Gastrocnemius medialis (tissue), 4 donors: ENCODE measurements at regions not wholly inside any gene's neighbourhood (a gene's known extent, or its start where the extent isn't known, plus 50 kb on each side); places are given as distances from the start of the nearest gene placed in this dataset.

Experiments used
- ATAC-seq, 2 donors: fragments of 150-250 bp; one replicate each; pipeline ENCODE4 v1.9.1; 2016
- DNase-seq, 2 donors: peaks; one replicate each; pipeline ENCODE4 v3.0.0-alpha.2; 2019
- H3K27ac ChIP-seq, 4 donors: fragments of 200-600 bp; sonication (generic); 1 replicate in 1 of 4; 2 replicates in 3 of 4; pipeline ENCODE4 v1.5.1; 2016 to 2018; ENCODE audit warnings: mild to moderate bottlenecking in 2 of 4, moderate library complexity in 1 of 4
- H3K27me3 ChIP-seq, 3 donors: fragments of 200-600 bp; sonication (generic) in 2 of 3; 1 replicate in 1 of 3; 2 replicates in 2 of 3; pipeline versions ENCODE4 v1.5.1 to v1.6.0; 2016 to 2019; ENCODE audit warnings: mild to moderate bottlenecking in 1 of 3, moderate library complexity in 1 of 3
- H3K36me3 ChIP-seq, 2 donors: fragments of 200-600 bp; sonication (generic) in 1 of 2; one replicate each; pipeline ENCODE4 v1.5.1; 2017 to 2018
- H3K4me1 ChIP-seq, 2 donors: fragments of 200-600 bp; sonication (generic) in 1 of 2; one replicate each; pipeline ENCODE4 v1.5.1; 2016 to 2017; ENCODE audit warnings: mild to moderate bottlenecking in 2 of 2
- H3K4me3 ChIP-seq, 4 donors: fragments of 200-600 bp; sonication (generic) in 3 of 4; 1 replicate in 1 of 4; 2 replicates in 3 of 4; pipeline ENCODE4 v1.5.1; 2016 to 2019; ENCODE audit warnings: mild to moderate bottlenecking in 2 of 4
- H3K9me3 ChIP-seq, 3 donors: fragments of 200-600 bp; sonication (generic) in 2 of 3; 1 replicate in 1 of 3; 2 replicates in 2 of 3; pipeline ENCODE4 v1.5.1; 2016 to 2019
- CTCF ChIP-seq, 5 experiments: fragments of 450-650 bp in 3 of 5; fragments of 200-600 bp in 2 of 5; sonication (generic) in 2 of 5; IDR thresholded peaks in 4 of 5; conservative IDR thresholded peaks in 1 of 5; 1 replicate in 4 of 5; 2 replicates in 1 of 5; pipeline ENCODE4 v1.5.1; 2016 to 2019; ENCODE audit warnings: antibody characterized with exemption in 5 of 5, mild to moderate bottlenecking in 3 of 5, moderate library complexity in 3 of 5
- POLR2A ChIP-seq, 2 donors: fragments of 450-650 bp; IDR thresholded peaks; one replicate each; pipeline ENCODE4 v1.6.1; 2017; ENCODE audit warnings: antibody characterized with exemption in 2 of 2, mild to moderate bottlenecking in 2 of 2, moderate library complexity in 2 of 2
- in situ Hi-C, 4 donors: fragments of 200-750 bp; cut with MboI; loops; one replicate each; pipeline versions ENCODE4 v1.15.0 to v1.8.0; 2017; ENCODE audit warnings: low sequenced_read_pairs in 4 of 4
- intact Hi-C: fragments of 100-400 bp; cut with DNase I; formaldehyde crosslinking; loops from one replicate; pipeline ENCODE4 v1.15.1; 2023; ENCODE audit warnings: low total_unique reads

GRCh38 chr11:15300341-15300740 is 185.6 kb downstream of the INSC start:
- no peaks in the 10 kb centered on the region for H3K4me1 ChIP-seq
- no peaks in the 10 kb centered on the region for H3K27me3 ChIP-seq
- in situ Hi-C loops = no loop called here
- H3K4me3 ChIP-seq = no peak overlapping the region
- no peaks in the 10 kb centered on the region for H3K36me3 ChIP-seq
- H3K27ac ChIP-seq = no peak overlapping the region
- no peak for ATAC-seq
- intact Hi-C loops = no loop called here
- TF ChIP-seq POLR2A (IDR thresholded peaks at IDR 0.05) = no peak
- no peak for TF ChIP-seq CTCF (IDR thresholded peaks at IDR 0.05 in 4 of 5, conservative IDR thresholded peaks at IDR 0.05 in 1 of 5)
- DNase-seq = no peak
- H3K9me3 ChIP-seq = no peaks in the 10 kb centered on the region

- no peak for ATAC-seq
- in situ Hi-C loops (no loop called here), intact Hi-C loops (no loop called here)
- no peaks in the 10 kb centered on the region for H3K9me3 ChIP-seq
- no peak overlapping the region for H3K4me3 ChIP-seq
- H3K4me1 ChIP-seq = no peaks in the 10 kb centered on the region
- H3K36me3 ChIP-seq = no peaks in the 10 kb centered on the region
- no peaks in the 10 kb centered on the region for H3K27me3 ChIP-seq
- TF ChIP-seq CTCF (IDR thresholded peaks at IDR 0.05 in 4 of 5, conservative IDR thresholded peaks at IDR 0.05 in 1 of 5) (no peak), POLR2A (IDR thresholded peaks at IDR 0.05) (no peak)
- no peak for DNase-seq
- no peak overlapping the region for H3K27ac ChIP-seq
Measured at GRCh38 chr11:15307619-15308024, 192.9 kb downstream of the INSC start.

- intact Hi-C loops = no loop called here
Measured at GRCh38 chr11:15308840-15309239, 194.1 kb downstream of the INSC start.

GRCh38 chr11:15309296-15309695 is 194.6 kb downstream of the INSC start:
- no peaks in the 10 kb centered on the region for H3K4me1 ChIP-seq
- ATAC-seq (no peak), DNase-seq (no peak)
- intact Hi-C loops (no loop called here), in situ Hi-C loops (no loop called here)
- H3K36me3 ChIP-seq = no peaks in the 10 kb centered on the region
- no peak overlapping the region for H3K27ac ChIP-seq
- TF ChIP-seq POLR2A (IDR thresholded peaks at IDR 0.05) = no peak
- TF ChIP-seq CTCF (IDR thresholded peaks at IDR 0.05 in 4 of 5, conservative IDR thresholded peaks at IDR 0.05 in 1 of 5) = no peak
- no peaks in the 10 kb centered on the region for H3K9me3 ChIP-seq
- no peaks in the 10 kb centered on the region for H3K27me3 ChIP-seq
- no peak overlapping the region for H3K4me3 ChIP-seq

More at GRCh38 chr11:15308840-15309239, 194.1 kb downstream of the INSC start:
- ATAC-seq (no peak), DNase-seq (no peak)
- Histone ChIP-seq H3K36me3 (no peaks in the 10 kb centered on the region), H3K4me3 (no peak overlapping the region), H3K4me1 (no peaks in the 10 kb centered on the region), H3K9me3 (no peaks in the 10 kb centered on the region), H3K27ac (no peak overlapping the region), H3K27me3 (no peaks in the 10 kb centered on the region)
- TF ChIP-seq POLR2A (IDR thresholded peaks at IDR 0.05) (no peak), CTCF (IDR thresholded peaks at IDR 0.05 in 4 of 5, conservative IDR thresholded peaks at IDR 0.05 in 1 of 5) (no peak)
- in situ Hi-C loops = no loop called here

- intact Hi-C loops (no loop called here), in situ Hi-C loops (no loop called here)
- H3K9me3 ChIP-seq = no peaks in the 10 kb centered on the region
- TF ChIP-seq CTCF (IDR thresholded peaks at IDR 0.05 in 4 of 5, conservative IDR thresholded peaks at IDR 0.05 in 1 of 5) (no peak), POLR2A (IDR thresholded peaks at IDR 0.05) (no peak)
- no peaks in the 10 kb centered on the region for H3K27me3 ChIP-seq
- no peak overlapping the region for H3K27ac ChIP-seq
- H3K4me1 ChIP-seq = no peaks in the 10 kb centered on the region
- ATAC-seq (no peak), DNase-seq (no peak)
- H3K4me3 ChIP-seq = no peak overlapping the region
- H3K36me3 ChIP-seq = no peaks in the 10 kb centered on the region
Measured at GRCh38 chr11:15313862-15314261, 199.1 kb downstream of the INSC start.
